Caco-2 (cell line): ENCODE measurements at regions not wholly inside any gene's neighbourhood (a gene's known extent, or its start where the extent isn't known, plus 50 kb on each side); places are given as distances from the start of the nearest gene placed in this dataset.

ENCODE experiments used
- BruUV-seq: library from RNA; stranded (reverse); fragments of 400-500 nt; replicated peaks from 2 replicates; lab custom pipeline; 2021; lab: Mats Ljungman, UMichigan
- CTCF ChIA-PET: fragments of 300-600 bp; sonication (Branson Sonifier 250); formaldehyde crosslinking; loops from one replicate; lab custom pipeline; 2022; ENCODE audit warnings: antibody characterized with exemption; lab: Charles Lee
- POLR2A ChIA-PET: fragments of 300-600 bp; sonication (Branson Sonifier 250); formaldehyde crosslinking; loops from one replicate; lab custom pipeline; 2022; ENCODE audit warnings: antibody characterized with exemption; lab: Charles Lee
- DNase-seq, 2 experiments: peaks; one replicate each; pipeline versions ENCODE4 v3.0.0 to v3.0.0-alpha.2; 2020 to 2022
- H3K27me3 ChIP-seq: replicated peaks from 2 replicates; pipeline ENCODE4 v1.6.0; 2011; ENCODE audit warnings: low read length; ENCODE audit not compliant: control insufficient read depth, insufficient read depth
- H3K36me3 ChIP-seq: 2 replicates; pipeline ENCODE4 v1.5.1; 2011; ENCODE audit warnings: low read length; ENCODE audit not compliant: control insufficient read depth, insufficient read depth
- H3K4me1 ChIP-seq: fragments of 250-450 bp; sonication (Bioruptor Pico); 2 replicates; pipeline ENCODE4 v1.5.1; 2020; ENCODE audit warnings: mild to moderate bottlenecking
- H3K4me3 ChIP-seq: 2 replicates; pipeline ENCODE4 v1.5.1; 2011; ENCODE audit warnings: low read depth, mild to moderate bottlenecking, control low read depth, low read length
- H3K9me3 ChIP-seq: fragments of 250-450 bp; sonication (Bioruptor Pico); 2 replicates; pipeline ENCODE4 v1.5.1; 2020; ENCODE audit warnings: mild to moderate bottlenecking, moderate library complexity
- H3K27ac Mint-ChIP-seq: one replicate; pipeline ENCODE4 v1.8.0; 2022; ENCODE audit warnings: mixed read lengths; ENCODE audit not compliant: unreplicated experiment
- H3K27me3 Mint-ChIP-seq: one replicate; pipeline ENCODE4 v1.8.0; 2022; ENCODE audit warnings: mixed read lengths; ENCODE audit not compliant: insufficient read depth, unreplicated experiment
- H3K36me3 Mint-ChIP-seq: one replicate; pipeline ENCODE4 v1.8.0; 2022; ENCODE audit warnings: mild to moderate bottlenecking, mixed read lengths; ENCODE audit not compliant: insufficient read depth, unreplicated experiment
- H3K4me1 Mint-ChIP-seq: one replicate; pipeline ENCODE4 v1.8.0; 2022; ENCODE audit warnings: low read depth, mixed read lengths; ENCODE audit not compliant: unreplicated experiment
- H3K4me3 Mint-ChIP-seq: one replicate; pipeline ENCODE4 v1.8.0; 2022; ENCODE audit warnings: mild to moderate bottlenecking, moderate library complexity, mixed read lengths; ENCODE audit not compliant: unreplicated experiment
- H3K9me3 Mint-ChIP-seq: one replicate; pipeline ENCODE4 v1.8.0; 2022; ENCODE audit warnings: mixed read lengths; ENCODE audit not compliant: unreplicated experiment
- CTCF ChIP-seq, 2 experiments: fragments of 200-600 bp in 1 of 2; IDR thresholded peaks; 1 replicate in 1 of 2; 2 replicates in 1 of 2; pipeline versions ENCODE4 v1.5.1 to v1.8.0; 2011 to 2022; ENCODE audit warnings: antibody characterized with exemption in 1 of 2, control low read depth in 1 of 2, inconsistent platforms in 1 of 2, low read depth in 1 of 2, low read length in 1 of 2, mild to moderate bottlenecking in 1 of 2, moderate library complexity in 1 of 2; ENCODE audit not compliant: insufficient read depth in 1 of 2, severe bottlenecking in 1 of 2, unreplicated experiment in 1 of 2
- intact Hi-C: fragments of 100-400 bp; cut with micrococcal nuclease; formaldehyde crosslinking; loops from one replicate; pipeline ENCODE4 v1.10.0; 2022; ENCODE audit not compliant: unreplicated experiment

- POLR2A ChIA-PET, result no interaction called here
- Histone ChIP-seq H3K4me1 (no peaks in the 10 kb centered on the region), H3K27me3 (no peaks in the 10 kb centered on the region), H3K4me3 (no peak overlapping the region), H3K36me3 (no peaks in the 10 kb centered on the region), H3K9me3 (no peaks in the 10 kb centered on the region)
- intact Hi-C loops, result no loop called here
- Mint-ChIP-seq H3K36me3 (no peaks in the 10 kb centered on the region), H3K4me1 (no peaks in the 10 kb centered on the region), H3K27ac (no peak overlapping the region), H3K9me3 (peaks cover 20% of the 10 kb centered on the region), H3K27me3 (no peaks in the 10 kb centered on the region), H3K4me3 (no peak overlapping the region)
- no peak for TF ChIP-seq CTCF (IDR thresholded peaks at IDR 0.05; ENCODE audit: insufficient read depth in 1 of 2, low read depth in 1 of 2, low read length in 1 of 2, severe bottlenecking in 1 of 2, unreplicated experiment in 1 of 2)
- DNase-seq, result no peak
- BruUV-seq, result no TSS peak
- CTCF ChIA-PET, result no interaction called here
Measured at GRCh38 chr7:68754414-68754813, 843.9 kb upstream of the AUTS2 start.

GRCh38 chr7:68756986-68757495, 841.2 kb upstream of the AUTS2 start:
- intact Hi-C loops, result no loop called here
- no TSS peak for BruUV-seq
- TF ChIP-seq CTCF (IDR thresholded peaks at IDR 0.05; ENCODE audit: insufficient read depth in 1 of 2, low read depth in 1 of 2, low read length in 1 of 2, severe bottlenecking in 1 of 2, unreplicated experiment in 1 of 2), result no peak
- H3K4me1 Mint-ChIP-seq, result no peaks in the 10 kb centered on the region
- H3K36me3 Mint-ChIP-seq, result no peaks in the 10 kb centered on the region
- no peaks in the 10 kb centered on the region for H3K4me1 ChIP-seq
- no peaks in the 10 kb centered on the region for H3K36me3 ChIP-seq
- no peak for DNase-seq
- no peak overlapping the region for H3K27ac Mint-ChIP-seq
- no peak overlapping the region for H3K4me3 ChIP-seq
- H3K27me3 Mint-ChIP-seq, result no peaks in the 10 kb centered on the region
- POLR2A ChIA-PET, result no interaction called here
- CTCF ChIA-PET, result no interaction called here
- 0 out of 2 replicates have a peak, but pooled peaks cover 3% of the 10 kb centered on the region for H3K9me3 ChIP-seq
- H3K9me3 Mint-ChIP-seq, result peaks cover 31% of the 10 kb centered on the region
- no peaks in the 10 kb centered on the region for H3K27me3 ChIP-seq
- H3K4me3 Mint-ChIP-seq, result no peak overlapping the region

GRCh38 chr7:68760556-68760955, 837.7 kb upstream of the AUTS2 start:
- 0 out of 2 replicates have a peak, but pooled peaks cover 10% of the 10 kb centered on the region for H3K9me3 ChIP-seq
- no peaks in the 10 kb centered on the region for H3K36me3 ChIP-seq
- DNase-seq, result no peak
- H3K4me1 ChIP-seq, result no peaks in the 10 kb centered on the region
- CTCF ChIA-PET, result no interaction called here
- Mint-ChIP-seq H3K4me3 (no peak overlapping the region), H3K9me3 (peaks cover 21% of the 10 kb centered on the region), H3K27ac (no peak overlapping the region), H3K27me3 (no peaks in the 10 kb centered on the region), H3K36me3 (no peaks in the 10 kb centered on the region), H3K4me1 (no peaks in the 10 kb centered on the region)
- H3K4me3 ChIP-seq, result no peak overlapping the region
- H3K27me3 ChIP-seq, result no peaks in the 10 kb centered on the region
- intact Hi-C loops, result no loop called here
- no TSS peak for BruUV-seq
- no peak for TF ChIP-seq CTCF (IDR thresholded peaks at IDR 0.05; ENCODE audit: insufficient read depth in 1 of 2, low read depth in 1 of 2, low read length in 1 of 2, severe bottlenecking in 1 of 2, unreplicated experiment in 1 of 2)
- POLR2A ChIA-PET, result no interaction called here
